ENCODE measurements at regions not wholly inside any gene's neighbourhood (a gene's known extent, or its start where the extent isn't known, plus 50 kb on each side); places are given as distances from the start of the nearest gene placed in this dataset.

GRCh38 chr11:39021539-39021938, 2423.5 kb upstream of the RAG2 start:
- no peaks in the 10 kb centered on the region for H3K4me1 ChIP-seq (ENCODE audit: control insufficient read depth, insufficient read depth, low read length)

GRCh38 chr11:39011797-39012196, 2413.8 kb upstream of the RAG2 start:
- no peak overlapping the region for H3K9ac ChIP-seq (ENCODE audit: extremely low read depth, low read length, poor library complexity, severe bottlenecking)
- no peak overlapping the region for H3K27ac Mint-ChIP-seq
- H3K4me1 ChIP-seq (ENCODE audit: control insufficient read depth, insufficient read depth, low read length): no peaks in the 10 kb centered on the region
- TF ChIP-seq CTCF (conservative IDR thresholded peaks at IDR 0.05): no peak
- H3K36me3 Mint-ChIP-seq (ENCODE audit: low read depth): no peaks in the 10 kb centered on the region
- peaks cover 9% of the 10 kb centered on the region for H3K9me3 Mint-ChIP-seq
- no peaks in the 10 kb centered on the region for H3K27me3 Mint-ChIP-seq (ENCODE audit: insufficient read depth)
- DNase-seq: no peak
- no peaks in the 10 kb centered on the region for H3K4me1 Mint-ChIP-seq
- no peaks in the 10 kb centered on the region for H3K36me3 ChIP-seq (ENCODE audit: control insufficient read depth, insufficient read depth, low read length)
- H3K4me3 ChIP-seq (ENCODE audit: low read length): no peak overlapping the region
- no peaks in the 10 kb centered on the region for H3K9me3 ChIP-seq (ENCODE audit: control insufficient read depth, low read length)
- H3K27ac ChIP-seq (ENCODE audit: low read depth, low read length): no peak overlapping the region
- no peaks in the 10 kb centered on the region for H3K27me3 ChIP-seq (ENCODE audit: control insufficient read depth, insufficient read depth, low read length, poor library complexity, severe bottlenecking)
- H3K4me3 Mint-ChIP-seq: no peak overlapping the region

More at GRCh38 chr11:39021539-39021938, 2423.5 kb upstream of the RAG2 start:
- Mint-ChIP-seq H3K4me1 (no peaks in the 10 kb centered on the region), H3K4me3 (no peak overlapping the region), H3K36me3 (ENCODE audit: low read depth) (no peaks in the 10 kb centered on the region), H3K9me3 (no peaks in the 10 kb centered on the region), H3K27ac (no peak overlapping the region), H3K27me3 (ENCODE audit: insufficient read depth) (no peaks in the 10 kb centered on the region)
- H3K36me3 ChIP-seq (ENCODE audit: control insufficient read depth, insufficient read depth, low read length): no peaks in the 10 kb centered on the region
- H3K27me3 ChIP-seq (ENCODE audit: control insufficient read depth, insufficient read depth, low read length, poor library complexity, severe bottlenecking): no peaks in the 10 kb centered on the region
- no peak overlapping the region for H3K4me3 ChIP-seq (ENCODE audit: low read length)
- WGBS, 2 experiments (ENCODE audit: insufficient coverage in 1 of 2, insufficient read length in 1 of 2): 75 to 77% methylated on average over 4 to 5 of the region's 5 CpGs
- no peaks in the 10 kb centered on the region for H3K9me3 ChIP-seq (ENCODE audit: control insufficient read depth, low read length)
- no peak for DNase-seq
- no peak overlapping the region for H3K9ac ChIP-seq (ENCODE audit: extremely low read depth, low read length, poor library complexity, severe bottlenecking)
- no peak overlapping the region for H3K27ac ChIP-seq (ENCODE audit: low read depth, low read length)
- no peak for TF ChIP-seq CTCF (conservative IDR thresholded peaks at IDR 0.05)

- no peaks in the 10 kb centered on the region for H3K36me3 Mint-ChIP-seq (ENCODE audit: low read depth)
- Histone ChIP-seq H3K9me3 (ENCODE audit: control insufficient read depth, low read length) (no peaks in the 10 kb centered on the region), H3K4me3 (ENCODE audit: low read length) (no peak overlapping the region), H3K27ac (ENCODE audit: low read depth, low read length) (no peak overlapping the region), H3K9ac (ENCODE audit: extremely low read depth, low read length, poor library complexity, severe bottlenecking) (no peak overlapping the region), H3K27me3 (ENCODE audit: control insufficient read depth, insufficient read depth, low read length, poor library complexity, severe bottlenecking) (no peaks in the 10 kb centered on the region), H3K36me3 (ENCODE audit: control insufficient read depth, insufficient read depth, low read length) (no peaks in the 10 kb centered on the region), H3K4me1 (ENCODE audit: control insufficient read depth, insufficient read depth, low read length) (no peaks in the 10 kb centered on the region)
- no peak for DNase-seq
- H3K4me1 Mint-ChIP-seq: no peaks in the 10 kb centered on the region
- 80 to 95% methylated on average over 1 of the region's 2 CpGs for WGBS, 2 experiments (ENCODE audit: insufficient coverage in 1 of 2, insufficient read length in 1 of 2)
- H3K4me3 Mint-ChIP-seq: no peak overlapping the region
- no peak overlapping the region for H3K27ac Mint-ChIP-seq
- H3K27me3 Mint-ChIP-seq (ENCODE audit: insufficient read depth): no peaks in the 10 kb centered on the region
- TF ChIP-seq CTCF (conservative IDR thresholded peaks at IDR 0.05): no peak
- H3K9me3 Mint-ChIP-seq: no peaks in the 10 kb centered on the region
Observed at GRCh38 chr11:38990841-38991240, 2392.8 kb upstream of the RAG2 start.
